WTC11 (cell line): ENCODE measurements at regions not wholly inside any gene's neighbourhood (a gene's known extent, or its start where the extent isn't known, plus 50 kb on each side); places are given as distances from the start of the nearest gene placed in this dataset.

ENCODE experiments used
- ATAC-seq: fragments of 200-7000 bp; cut with Tn5 transposase; 2 replicates; pipeline ENCODE4 v1.10.0; 2021; ENCODE audit warnings: mild to moderate bottlenecking, moderate library complexity
- CTCF ChIA-PET: fragments of 300-600 bp; sonication (Branson Sonifier 250); formaldehyde crosslinking; loops from one replicate; lab custom pipeline; 2021; ENCODE audit warnings: antibody characterized with exemption; lab: Charles Lee
- POLR2A ChIA-PET: fragments of 350-600 bp; sonication (Branson Sonifier 250); formaldehyde crosslinking; loops from one replicate; lab custom pipeline; 2021; ENCODE audit warnings: antibody characterized with exemption; lab: Charles Lee
- DNase-seq: peaks from one replicate; pipeline ENCODE4 v3.0.0; 2021; ENCODE audit warnings: low spot score
- H3K27ac Mint-ChIP-seq: 2 replicates; pipeline ENCODE4 v1.8.0; 2021; ENCODE audit warnings: mixed read lengths
- H3K27me3 Mint-ChIP-seq: 2 replicates; pipeline ENCODE4 v1.8.0; 2021; ENCODE audit warnings: low read depth, mild to moderate bottlenecking, moderate library complexity, mixed read lengths
- H3K36me3 Mint-ChIP-seq: 2 replicates; pipeline ENCODE4 v1.8.0; 2021; ENCODE audit warnings: mixed read lengths
- H3K4me1 Mint-ChIP-seq: 2 replicates; pipeline ENCODE4 v1.8.0; 2022; ENCODE audit warnings: mixed read lengths
- H3K4me3 Mint-ChIP-seq: 2 replicates; pipeline ENCODE4 v1.8.0; 2021; ENCODE audit warnings: mild to moderate bottlenecking, moderate library complexity, mixed read lengths
- H3K9me3 Mint-ChIP-seq: 2 replicates; pipeline ENCODE4 v1.8.0; 2021; ENCODE audit warnings: mixed read lengths
- AFF4 ChIP-seq: sonication (generic); formaldehyde crosslinking; IDR thresholded peaks from 2 replicates; pipeline ENCODE4 v1.8.1; 2023; ENCODE audit warnings: mild to moderate bottlenecking, missing genetic modification reagents, borderline replicate concordance
- ATF1 ChIP-seq: sonication (generic); formaldehyde crosslinking; IDR thresholded peaks from 2 replicates; pipeline ENCODE4 v1.8.1; 2023; ENCODE audit warnings: mild to moderate bottlenecking, moderate library complexity, missing genetic modification reagents
- CREM ChIP-seq: sonication (generic); formaldehyde crosslinking; IDR thresholded peaks from 2 replicates; pipeline ENCODE4 v1.8.1; 2022; ENCODE audit warnings: mild to moderate bottlenecking, missing genetic modification reagents, moderate library complexity
- E2F1 ChIP-seq: sonication (generic); formaldehyde crosslinking; IDR thresholded peaks from 2 replicates; pipeline ENCODE4 v1.8.0; 2022; ENCODE audit warnings: mild to moderate bottlenecking, missing genetic modification reagents
- E2F5 ChIP-seq: sonication (generic); formaldehyde crosslinking; IDR thresholded peaks from 2 replicates; pipeline ENCODE4 v1.8.1; 2022; ENCODE audit warnings: mild to moderate bottlenecking, moderate library complexity, missing genetic modification reagents
- ELF4 ChIP-seq: sonication (generic); formaldehyde crosslinking; IDR thresholded peaks from 2 replicates; pipeline ENCODE4 v1.8.1; 2022; ENCODE audit warnings: low read depth, mild to moderate bottlenecking, moderate library complexity, missing genetic modification reagents
- EMX1 ChIP-seq: fragments of 250-450 bp; sonication (Bioruptor Pico); IDR thresholded peaks from 2 replicates; pipeline ENCODE4 v1.8.0; 2021; ENCODE audit warnings: mild to moderate bottlenecking
- FOXJ3 ChIP-seq: sonication (generic); formaldehyde crosslinking; IDR thresholded peaks from 2 replicates; pipeline ENCODE4 v1.9.0; 2021; ENCODE audit warnings: missing genetic modification reagents, mild to moderate bottlenecking, borderline replicate concordance
- GTF2I ChIP-seq: fragments of 250-450 bp; sonication (Bioruptor Pico); conservative IDR thresholded peaks from 2 replicates; pipeline ENCODE4 v1.4.0; 2021; ENCODE audit warnings: mild to moderate bottlenecking
- HMGA2 ChIP-seq: fragments of 250-450 bp; sonication (Bioruptor Pico); IDR thresholded peaks from 2 replicates; pipeline ENCODE4 v1.4.0; 2021; ENCODE audit warnings: mild to moderate bottlenecking, moderate library complexity
- IRF1 ChIP-seq: sonication (generic); formaldehyde crosslinking; IDR thresholded peaks from 2 replicates; pipeline ENCODE4 v1.8.0; 2023; ENCODE audit warnings: missing genetic modification reagents
- KAT7 ChIP-seq: sonication (generic); formaldehyde crosslinking; IDR thresholded peaks from 2 replicates; pipeline ENCODE4 v1.8.1; 2023; ENCODE audit warnings: missing genetic modification reagents, mild to moderate bottlenecking, borderline replicate concordance
- MAX ChIP-seq: sonication (generic); formaldehyde crosslinking; IDR thresholded peaks from 2 replicates; pipeline ENCODE4 v1.8.0; 2022; ENCODE audit warnings: mild to moderate bottlenecking, missing genetic modification reagents
- NFATC4 ChIP-seq: fragments of 250-450 bp; sonication (Bioruptor Pico); IDR thresholded peaks from 2 replicates; pipeline ENCODE4 v1.9.0; 2021; ENCODE audit warnings: mild to moderate bottlenecking
- NFYB ChIP-seq: sonication (generic); formaldehyde crosslinking; conservative IDR thresholded peaks from 2 replicates; pipeline ENCODE4 v1.8.0; 2022; ENCODE audit warnings: low read depth, missing genetic modification reagents
- OVOL2 ChIP-seq: fragments of 250-450 bp; sonication (Bioruptor Pico); IDR thresholded peaks from 2 replicates; pipeline ENCODE4 v1.9.0; 2021; ENCODE audit warnings: mild to moderate bottlenecking, borderline replicate concordance
- PREB ChIP-seq: sonication (generic); formaldehyde crosslinking; IDR thresholded peaks from 2 replicates; pipeline ENCODE4 v1.8.1; 2022; ENCODE audit warnings: mild to moderate bottlenecking, missing genetic modification reagents, moderate library complexity, borderline replicate concordance
- PRRX2 ChIP-seq: fragments of 250-450 bp; sonication (Bioruptor Pico); IDR thresholded peaks from 2 replicates; pipeline ENCODE4 v1.8.0; 2021; ENCODE audit warnings: mild to moderate bottlenecking
- TP53 ChIP-seq: sonication (generic); formaldehyde crosslinking; IDR thresholded peaks from 2 replicates; pipeline ENCODE4 v1.8.1; 2023; ENCODE audit warnings: mild to moderate bottlenecking, missing genetic modification reagents
- USF2 ChIP-seq: sonication (generic); formaldehyde crosslinking; IDR thresholded peaks from 2 replicates; pipeline ENCODE4 v1.8.1; 2023; ENCODE audit warnings: mild to moderate bottlenecking, missing genetic modification reagents, moderate library complexity
- ZNF263 ChIP-seq: sonication (generic); formaldehyde crosslinking; IDR thresholded peaks from 2 replicates; pipeline ENCODE4 v1.8.1; 2022; ENCODE audit warnings: low read depth, mild to moderate bottlenecking, moderate library complexity, missing genetic modification reagents
- ZNF425 ChIP-seq: fragments of 250-450 bp; sonication (Bioruptor Pico); conservative IDR thresholded peaks from 2 replicates; pipeline ENCODE4 v1.9.0; 2021; ENCODE audit warnings: mild to moderate bottlenecking

- TF ChIP-seq HMGA2 (CRISPR knock-in tag) (no peak), OVOL2 (CRISPR knock-in tag) (no peak), E2F5 (no peak), PREB (no peak), PRRX2 (no peak)
- TF ChIP-seq, all 79 proteins: peak for 0
Observed at GRCh38 chr14:66311990-66312389, 174.2 kb upstream of the CCDC196 start (continued).

- H3K9me3 Mint-ChIP-seq, result peaks cover 25% of the 10 kb centered on the region
- CTCF ChIA-PET, result no interaction called here
- H3K4me3 Mint-ChIP-seq, result no peak overlapping the region
- H3K27ac Mint-ChIP-seq, result no peak overlapping the region
- H3K4me1 Mint-ChIP-seq, result peaks cover 3% of the 10 kb centered on the region; the same call in 1 of the 2 replicates
- no peak for TF ChIP-seq MAX
- TF ChIP-seq TP53 (CRISPR knock-in tag), result no peak
- no peak for TF ChIP-seq EMX1
- TF ChIP-seq FOXJ3 (CRISPR knock-in tag), result no peak
- TF ChIP-seq GTF2I (CRISPR knock-in tag), result no peak
- TF ChIP-seq KAT7 (CRISPR knock-in tag), result no peak
- TF ChIP-seq IRF1, result no peak
- TF ChIP-seq PREB, result no peak
- TF ChIP-seq CREM (CRISPR knock-in tag), result no peak
- no peak for TF ChIP-seq ZNF263 (CRISPR knock-in tag)
- TF ChIP-seq NFYB (CRISPR knock-in tag), result no peak
- TF ChIP-seq USF2, result no peak
- no peak for TF ChIP-seq NFATC4
- no peak for TF ChIP-seq ZNF425 (CRISPR knock-in tag)
- TF ChIP-seq ATF1, result no peak
- TF ChIP-seq ELF4 (CRISPR knock-in tag), result no peak
- TF ChIP-seq AFF4 (CRISPR knock-in tag), result no peak
- no peak for TF ChIP-seq E2F1 (CRISPR knock-in tag)
- TF ChIP-seq, all 79 proteins: peak for 0
- POLR2A ChIA-PET, result no interaction called here
- no peak for DNase-seq
- peaks cover 6% of the 10 kb centered on the region; the same call in 1 of the 2 replicates for H3K36me3 Mint-ChIP-seq
- ATAC-seq, result no peak
- H3K27me3 Mint-ChIP-seq, result peaks cover 4% of the 10 kb centered on the region
Observed at GRCh38 chr14:66312451-66312850, 173.7 kb upstream of the CCDC196 start.
